ENCODE measurements at regions not wholly inside any gene's neighbourhood (a gene's known extent, or its start where the extent isn't known, plus 50 kb on each side); places are given as distances from the start of the nearest gene placed in this dataset.

DNA sequence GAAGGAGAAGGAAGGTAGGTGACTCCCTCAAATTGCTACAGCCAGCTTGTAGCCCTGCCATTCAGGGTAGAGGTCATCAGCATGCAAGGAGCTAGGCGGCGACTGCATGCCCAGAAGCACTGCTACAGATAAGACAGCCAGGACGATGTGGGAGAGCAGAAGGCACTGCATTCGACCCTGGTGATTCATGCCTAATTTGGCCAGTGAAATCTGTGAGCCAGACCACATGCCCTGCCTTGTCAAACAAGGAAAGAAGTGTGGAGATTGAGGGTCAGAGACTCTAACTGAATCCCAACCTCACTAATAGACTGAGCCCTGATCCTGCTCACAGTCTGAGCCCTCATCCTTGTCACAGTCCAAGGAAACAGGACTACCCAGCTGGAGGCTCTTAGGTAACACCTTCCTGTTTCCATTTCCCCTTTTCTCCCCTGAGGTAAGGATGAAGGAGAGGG lies 86.6 kb downstream of the LINGO1 start:
- TF ChIP-seq, protein P1, sequence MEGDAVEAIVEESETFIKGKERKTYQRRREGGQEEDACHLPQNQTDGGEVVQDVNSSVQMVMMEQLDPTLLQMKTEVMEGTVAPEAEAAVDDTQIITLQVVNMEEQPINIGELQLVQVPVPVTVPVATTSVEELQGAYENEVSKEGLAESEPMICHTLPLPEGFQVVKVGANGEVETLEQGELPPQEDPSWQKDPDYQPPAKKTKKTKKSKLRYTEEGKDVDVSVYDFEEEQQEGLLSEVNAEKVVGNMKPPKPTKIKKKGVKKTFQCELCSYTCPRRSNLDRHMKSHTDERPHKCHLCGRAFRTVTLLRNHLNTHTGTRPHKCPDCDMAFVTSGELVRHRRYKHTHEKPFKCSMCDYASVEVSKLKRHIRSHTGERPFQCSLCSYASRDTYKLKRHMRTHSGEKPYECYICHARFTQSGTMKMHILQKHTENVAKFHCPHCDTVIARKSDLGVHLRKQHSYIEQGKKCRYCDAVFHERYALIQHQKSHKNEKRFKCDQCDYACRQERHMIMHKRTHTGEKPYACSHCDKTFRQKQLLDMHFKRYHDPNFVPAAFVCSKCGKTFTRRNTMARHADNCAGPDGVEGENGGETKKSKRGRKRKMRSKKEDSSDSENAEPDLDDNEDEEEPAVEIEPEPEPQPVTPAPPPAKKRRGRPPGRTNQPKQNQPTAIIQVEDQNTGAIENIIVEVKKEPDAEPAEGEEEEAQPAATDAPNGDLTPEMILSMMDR (IDR thresholded peaks at IDR 0.05; ENCODE audit: extremely low read depth in 1 of 2, insufficient read depth in 1 of 2, low read depth in 1 of 2, low read length in 2 of 2): no peak
- TF ChIP-seq POLR2A (IDR thresholded peaks at IDR 0.05; ENCODE audit: low read depth, low read length): no peak
- TF ChIP-seq, protein P2, sequence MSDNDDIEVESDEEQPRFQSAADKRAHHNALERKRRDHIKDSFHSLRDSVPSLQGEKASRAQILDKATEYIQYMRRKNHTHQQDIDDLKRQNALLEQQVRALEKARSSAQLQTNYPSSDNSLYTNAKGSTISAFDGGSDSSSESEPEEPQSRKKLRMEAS (IDR thresholded peaks at IDR 0.05; ENCODE audit: insufficient read depth, insufficient read length): no peak
- TF ChIP-seq POLR2AphosphoS5 (IDR thresholded peaks at IDR 0.05; ENCODE audit: insufficient read depth, low read depth, low read length): no peak
- TF ChIP-seq MYC (IDR thresholded peaks at IDR 0.05; ENCODE audit: low read depth, low read length): no peak
- TF ChIP-seq EZH2 (IDR thresholded peaks at IDR 0.05; ENCODE audit: borderline replicate concordance, low read depth, low read length, severe bottlenecking): no peak

Measured in endothelial cell of umbilical vein (primary cell).